ENCODE measurements at regions not wholly inside any gene's neighbourhood (a gene's known extent, or its start where the extent isn't known, plus 50 kb on each side); places are given as distances from the start of the nearest gene placed in this dataset.

- no peak for TF ChIP-seq CTCF (IDR thresholded peaks at IDR 0.05; ENCODE audit: low read length)
- no peak for TF ChIP-seq EZH2 (IDR thresholded peaks at IDR 0.05; ENCODE audit: borderline replicate concordance, low read length)
Observed at GRCh38 chr6:21437581-21437980, 156.0 kb upstream of the SOX4 start.

Data from OCI-LY1 (cell line).